Common myeloid progenitor, CD34-positive (primary cell): ENCODE measurements at regions not wholly inside any gene's neighbourhood (a gene's known extent, or its start where the extent isn't known, plus 50 kb on each side); places are given as distances from the start of the nearest gene placed in this dataset.

Source experiments
- CTCF ChIA-PET: fragments of 350-600 bp; sonication (Branson Sonifier 250); formaldehyde crosslinking; loops from one replicate; lab custom pipeline; 2021; ENCODE audit warnings: antibody characterized with exemption; lab: Charles Lee
- POLR2A ChIA-PET: fragments of 350-600 bp; sonication (Branson Sonifier 250); formaldehyde crosslinking; loops from one replicate; lab custom pipeline; 2021; ENCODE audit warnings: antibody characterized with exemption; lab: Charles Lee
- DNase-seq, 3 donors: peaks; one replicate each; pipeline versions ENCODE4 v3.0.0 to v3.0.0-alpha.2; 2013
- H3K27ac ChIP-seq, 2 experiments: 1 replicate in 1 of 2; 2 replicates in 1 of 2; pipeline ENCODE4 v1.7.0; 2013; ENCODE audit warnings: inconsistent platforms in 2 of 2, low read length in 2 of 2, mild to moderate bottlenecking in 2 of 2, low read depth in 1 of 2, moderate library complexity in 1 of 2; ENCODE audit not compliant: severe bottlenecking in 2 of 2, insufficient read depth in 1 of 2, poor library complexity in 1 of 2
- H3K27me3 ChIP-seq, 5 experiments: replicated peaks in 2 of 5; 1 replicate in 3 of 5; 2 replicates in 2 of 5; pipeline versions ENCODE4 v1.6.1 to v1.7.0; 2013; ENCODE audit warnings: low read length in 4 of 5, mild to moderate bottlenecking in 2 of 5, moderate library complexity in 2 of 5, inconsistent platforms in 1 of 5; ENCODE audit not compliant: insufficient read depth in 5 of 5, control insufficient read depth in 4 of 5
- H3K36me3 ChIP-seq, 4 experiments: 1 replicate in 2 of 4; 2 replicates in 2 of 4; pipeline versions ENCODE4 v1.6.1 to v1.7.0; 2013; ENCODE audit warnings: low read length in 3 of 4, control low read depth in 1 of 4, mild to moderate bottlenecking in 1 of 4; ENCODE audit not compliant: control insufficient read depth in 4 of 4, insufficient read depth in 4 of 4
- H3K4me1 ChIP-seq, 4 experiments: 1 replicate in 3 of 4; 2 replicates in 1 of 4; pipeline versions ENCODE4 v1.6.1 to v1.7.1; 2013; ENCODE audit warnings: low read length in 3 of 4, mild to moderate bottlenecking in 3 of 4, control low read depth in 1 of 4, inconsistent platforms in 1 of 4, moderate library complexity in 1 of 4; ENCODE audit not compliant: control insufficient read depth in 4 of 4, insufficient read depth in 4 of 4; ENCODE audit errors: control extremely low read depth in 1 of 4
- H3K4me3 ChIP-seq, 7 experiments: 1 replicate in 4 of 7; 2 replicates in 3 of 7; pipeline versions ENCODE4 v1.5.1 to v1.7.0; 2013; ENCODE audit warnings: mild to moderate bottlenecking in 7 of 7, low read length in 6 of 7, moderate library complexity in 6 of 7, inconsistent platforms in 2 of 7, low read depth in 2 of 7, control low read depth in 1 of 7; ENCODE audit not compliant: insufficient read depth in 4 of 7, control insufficient read depth in 1 of 7; ENCODE audit errors: extremely low read depth in 1 of 7
- H3K9me3 ChIP-seq, 5 experiments: 1 replicate in 4 of 5; 2 replicates in 1 of 5; pipeline versions ENCODE4 v1.6.1 to v1.7.1; 2013; ENCODE audit warnings: low read length in 4 of 5, mild to moderate bottlenecking in 2 of 5, inconsistent platforms in 1 of 5, low read depth in 1 of 5, moderate library complexity in 1 of 5; ENCODE audit not compliant: control insufficient read depth in 4 of 5, insufficient read depth in 2 of 5; ENCODE audit errors: control extremely low read depth in 1 of 5
- WGBS: methylation state at CpG from one replicate; pipeline ENCODE4 v1.1.5; 2013; ENCODE audit not compliant: insufficient coverage; 5-methylcytosine and 5-hydroxymethylcytosine counted together

GRCh38 chr4:144384408-144384807 is 243.9 kb upstream of the GYPA start:
- CTCF ChIA-PET: no interaction called here
- peaks cover 0 to 11% (median 4%) of the 10 kb centered on the region in 5 experiments for H3K9me3 ChIP-seq
- no peak for DNase-seq
- no peaks in the 10 kb centered on the region for H3K4me1 ChIP-seq
- no peak overlapping the region for H3K4me3 ChIP-seq
- no CpG with 5 or more reads among the region's 1 CpG for WGBS
- POLR2A ChIA-PET: no interaction called here
- H3K27me3 ChIP-seq: no peaks in the 10 kb centered on the region
- no peak overlapping the region for H3K27ac ChIP-seq
- H3K36me3 ChIP-seq: no peaks in the 10 kb centered on the region

- Histone ChIP-seq H3K4me1 (no peaks in the 10 kb centered on the region), H3K27ac (no peak overlapping the region), H3K9me3 (no peaks in the 10 kb centered on the region), H3K36me3 (no peaks in the 10 kb centered on the region), H3K27me3 (no peaks in the 10 kb centered on the region), H3K4me3 (no peak overlapping the region)
- CTCF ChIA-PET: interaction anchor here (1.1 kb wide), 1 partner anchor 10 kb away, joined by 4 read pairs; no protein-coding TSS in a partner anchor
- POLR2A ChIA-PET: no interaction called here
- 75% methylated on average over 2 of the region's 2 CpGs for WGBS
- peak in 1 of 3 donors; percentile 5 for DNase-seq
Observed at GRCh38 chr4:144399927-144400326, 246.0 kb upstream of the HHIP start.

- WGBS: no CpG with 5 or more reads among the region's 2 CpGs
- ChIA-PET CTCF (no interaction called here), POLR2A (no interaction called here)
- Histone ChIP-seq H3K36me3 (no peaks in the 10 kb centered on the region), H3K4me1 (no peaks in the 10 kb centered on the region), H3K27me3 (no peaks in the 10 kb centered on the region), H3K27ac (no peak overlapping the region), H3K4me3 (no peak overlapping the region), H3K9me3 (no peaks in the 10 kb centered on the region)
- DNase-seq: no peak
Observed at GRCh38 chr4:144402176-144402575, 243.8 kb upstream of the HHIP start.

GRCh38 chr4:144402999-144403398 is 243.0 kb upstream of the HHIP start:
- no peaks in the 10 kb centered on the region for H3K4me1 ChIP-seq
- no CpG with 5 or more reads among the region's 1 CpG for WGBS
- DNase-seq: no peak
- no peak overlapping the region for H3K27ac ChIP-seq
- CTCF ChIA-PET: no interaction called here
- H3K4me3 ChIP-seq: no peak overlapping the region
- no peaks in the 10 kb centered on the region for H3K27me3 ChIP-seq
- no peaks in the 10 kb centered on the region for H3K9me3 ChIP-seq
- H3K36me3 ChIP-seq: no peaks in the 10 kb centered on the region
- POLR2A ChIA-PET: no interaction called here

- WGBS: 100% methylated on average over 1 of the region's 1 CpG
- H3K36me3 ChIP-seq: no peaks in the 10 kb centered on the region
- no peaks in the 10 kb centered on the region for H3K27me3 ChIP-seq
- DNase-seq: no peak
- H3K9me3 ChIP-seq: no peaks in the 10 kb centered on the region
- H3K27ac ChIP-seq: no peak overlapping the region
- ChIA-PET POLR2A (no interaction called here), CTCF (no interaction called here)
- no peak overlapping the region for H3K4me3 ChIP-seq
- H3K4me1 ChIP-seq: no peaks in the 10 kb centered on the region
Observed at GRCh38 chr4:144403893-144404292, 242.1 kb upstream of the HHIP start.

GRCh38 chr4:144409525-144409924 is 236.4 kb upstream of the HHIP start:
- H3K4me1 ChIP-seq: no peaks in the 10 kb centered on the region
- no peaks in the 10 kb centered on the region for H3K36me3 ChIP-seq
- ChIA-PET CTCF (no interaction called here), POLR2A (no interaction called here)
- H3K27ac ChIP-seq: no peak overlapping the region
- H3K9me3 ChIP-seq: peaks cover 0 to 1% (median 0%) of the 10 kb centered on the region in 5 experiments
- no peak for DNase-seq
- WGBS: 90% methylated on average over 2 of the region's 4 CpGs
- no peak overlapping the region for H3K4me3 ChIP-seq
- no peaks in the 10 kb centered on the region for H3K27me3 ChIP-seq

GRCh38 chr4:144410230-144410783 is 235.6 kb upstream of the HHIP start:
- Histone ChIP-seq H3K4me1 (no peaks in the 10 kb centered on the region), H3K36me3 (no peaks in the 10 kb centered on the region), H3K9me3 (peaks cover 0 to 1% (median 0%) of the 10 kb centered on the region in 5 experiments), H3K4me3 (no peak overlapping the region), H3K27ac (no peak overlapping the region), H3K27me3 (no peaks in the 10 kb centered on the region)
- 90% methylated on average over 1 of the region's 2 CpGs for WGBS
- ChIA-PET POLR2A (no interaction called here), CTCF (no interaction called here)
- DNase-seq: no peak
